ENCODE measurements at regions not wholly inside any gene's neighbourhood (a gene's known extent, or its start where the extent isn't known, plus 50 kb on each side); places are given as distances from the start of the nearest gene placed in this dataset.
A peak's percentile ranks its signal among the peaks of the same experiment; 100 is the strongest.

- Histone ChIP-seq H2AFZ (no peak overlapping the region), H3K4me3 (no peak overlapping the region), H3K79me2 (ENCODE audit: insufficient read depth) (no peaks in the 10 kb centered on the region), H3K9ac (no peak overlapping the region), H4K20me1 (ENCODE audit: insufficient read depth) (no peaks in the 10 kb centered on the region), H3K4me2 (ENCODE audit: unreplicated experiment) (no peak overlapping the region), H3K27ac (no peak overlapping the region), H3K4me1 (ENCODE audit: insufficient read depth) (no peaks in the 10 kb centered on the region), H3F3A (ENCODE audit: insufficient read depth) (no peaks in the 10 kb centered on the region), H3K9me3 (ENCODE audit: low read depth) (no peaks in the 10 kb centered on the region), H3K36me3 (ENCODE audit: low read depth) (no peaks in the 10 kb centered on the region), H3K9me2 (ENCODE audit: insufficient read depth) (no peaks in the 10 kb centered on the region), H3K27me3 (replicated peaks; ENCODE audit: insufficient read depth) (no peaks in the 10 kb centered on the region)
- WGBS, 2 experiments (ENCODE audit: low coverage in 1 of 2, low lambda C conversion rate in 2 of 2, missing lambda C conversion rate in 2 of 2) = 19 to 21% methylated on average over 4 of the region's 4 CpGs
- DNase-seq = no peak
- TF ChIP-seq EZH2phosphoT487 (IDR thresholded peaks at IDR 0.05; ENCODE audit: insufficient read depth, low read depth) (no peak), EZH2 (IDR thresholded peaks at IDR 0.05; ENCODE audit: insufficient read depth, poor library complexity, severe bottlenecking) (no peak)
- in situ Hi-C loops (cut with MboI) = no loop called here
These were observed 336.4 kb upstream of the EPHA4 start for GRCh38 chr2:221908518-221908917.

GRCh38 chr2:221897718-221898117 is 325.6 kb upstream of the EPHA4 start:
- Histone ChIP-seq H3K9me2 (ENCODE audit: insufficient read depth) (no peaks in the 10 kb centered on the region), H3K27ac (no peak overlapping the region), H4K20me1 (ENCODE audit: insufficient read depth) (no peaks in the 10 kb centered on the region), H3K4me1 (ENCODE audit: insufficient read depth) (peaks cover 13% of the 10 kb centered on the region; the same call in 1 of the 2 replicates), H3K4me2 (ENCODE audit: unreplicated experiment) (no peak overlapping the region), H2AFZ (no peak overlapping the region), H3K36me3 (ENCODE audit: low read depth) (no peaks in the 10 kb centered on the region), H3F3A (ENCODE audit: insufficient read depth) (peaks cover 12% of the 10 kb centered on the region), H3K9me3 (ENCODE audit: low read depth) (no peaks in the 10 kb centered on the region), H3K79me2 (ENCODE audit: insufficient read depth) (no peaks in the 10 kb centered on the region), H3K27me3 (replicated peaks; ENCODE audit: insufficient read depth) (no peaks in the 10 kb centered on the region), H3K9ac (no peak overlapping the region), H3K4me3 (no peak overlapping the region)
- DNase-seq = no peak
- in situ Hi-C loops (cut with MboI) = no loop called here
- no peak for TF ChIP-seq EZH2phosphoT487 (IDR thresholded peaks at IDR 0.05; ENCODE audit: insufficient read depth, low read depth)
- TF ChIP-seq EZH2 (IDR thresholded peaks at IDR 0.05; ENCODE audit: insufficient read depth, poor library complexity, severe bottlenecking) = no peak
- 39 to 57% methylated on average over 3 of the region's 3 CpGs for WGBS, 2 experiments (ENCODE audit: low coverage in 1 of 2, low lambda C conversion rate in 2 of 2, missing lambda C conversion rate in 2 of 2)

GRCh38 chr2:221896505-221897151 is 324.5 kb upstream of the EPHA4 start:
- no peak for TF ChIP-seq EZH2 (IDR thresholded peaks at IDR 0.05; ENCODE audit: insufficient read depth, poor library complexity, severe bottlenecking)
- TF ChIP-seq EZH2phosphoT487 (IDR thresholded peaks at IDR 0.05; ENCODE audit: insufficient read depth, low read depth) = no peak
- peak overlapping the region; percentile 28 for H3K4me3 ChIP-seq
- no peaks in the 10 kb centered on the region for H3K79me2 ChIP-seq (ENCODE audit: insufficient read depth)
- DNase-seq = peak; percentile 83
- peak overlapping the region; percentile 65 for H2AFZ ChIP-seq
- peak overlapping the region; percentile 35 for H3K9ac ChIP-seq
- H3K4me2 ChIP-seq (ENCODE audit: unreplicated experiment) = peak overlapping the region; percentile 75
- no peaks in the 10 kb centered on the region for H3K36me3 ChIP-seq (ENCODE audit: low read depth)
- 9% methylated on average over 10 of the region's 10 CpGs for WGBS, 2 experiments (ENCODE audit: low coverage in 1 of 2, low lambda C conversion rate in 2 of 2, missing lambda C conversion rate in 2 of 2)
- peaks cover 13% of the 10 kb centered on the region; the same call in 1 of the 2 replicates for H3K4me1 ChIP-seq (ENCODE audit: insufficient read depth)
- H3K9me2 ChIP-seq (ENCODE audit: insufficient read depth) = no peaks in the 10 kb centered on the region
- no peaks in the 10 kb centered on the region for H3K9me3 ChIP-seq (ENCODE audit: low read depth)
- H3F3A ChIP-seq (ENCODE audit: insufficient read depth) = peaks cover 12% of the 10 kb centered on the region
- H3K27me3 ChIP-seq (replicated peaks; ENCODE audit: insufficient read depth) = no peaks in the 10 kb centered on the region
- H4K20me1 ChIP-seq (ENCODE audit: insufficient read depth) = no peaks in the 10 kb centered on the region
- peak overlapping the region; percentile 49 for H3K27ac ChIP-seq
- in situ Hi-C loops (cut with MboI) = no loop called here

- Histone ChIP-seq H3K9me2 (ENCODE audit: insufficient read depth) (no peaks in the 10 kb centered on the region), H3K27ac (peak overlapping the region; percentile 31), H3F3A (ENCODE audit: insufficient read depth) (peaks cover 12% of the 10 kb centered on the region), H2AFZ (peak overlapping the region; percentile 65; the same call in 1 of the 2 replicates), H3K79me2 (ENCODE audit: insufficient read depth) (no peaks in the 10 kb centered on the region), H3K9me3 (ENCODE audit: low read depth) (no peaks in the 10 kb centered on the region), H3K4me3 (no peak overlapping the region), H3K27me3 (replicated peaks; ENCODE audit: insufficient read depth) (no peaks in the 10 kb centered on the region), H3K9ac (no peak overlapping the region), H4K20me1 (ENCODE audit: insufficient read depth) (no peaks in the 10 kb centered on the region), H3K4me1 (ENCODE audit: insufficient read depth) (peaks cover 13% of the 10 kb centered on the region; the same call in 1 of the 2 replicates), H3K36me3 (ENCODE audit: low read depth) (no peaks in the 10 kb centered on the region), H3K4me2 (ENCODE audit: unreplicated experiment) (peak overlapping the region; percentile 75)
- DNase-seq = peak; percentile 40
- 25 to 31% methylated on average over 10 of the region's 10 CpGs for WGBS, 2 experiments (ENCODE audit: low coverage in 1 of 2, low lambda C conversion rate in 2 of 2, missing lambda C conversion rate in 2 of 2)
- TF ChIP-seq EZH2phosphoT487 (IDR thresholded peaks at IDR 0.05; ENCODE audit: insufficient read depth, low read depth) = no peak
- in situ Hi-C loops (cut with MboI) = no loop called here
These were observed 323.4 kb upstream of the EPHA4 start for GRCh38 chr2:221895366-221896121.
